Stimulated activated memory B cell treated with anti-CD40 and anti-IgM and Interleukin-4, amounts not matched to agents 10 μg/mL and 1 μg/mL and 100 μg/mL, for 72 hours (primary cell): ENCODE measurements at regions not wholly inside any gene's neighbourhood (a gene's known extent, or its start where the extent isn't known, plus 50 kb on each side); places are given as distances from the start of the nearest gene placed in this dataset.
"Not testable (repeated sequence)": the region's sequence is repeated elsewhere in the genome, so short reads cannot be mapped to it uniquely, and the experiment has no call there.

ENCODE experiments used
- ATAC-seq: fragments of 150-1000 bp; cut with Tn5 transposase; 2 replicates; pipeline ENCODE4 v1.10.0; 2021
- H3K27ac Mint-ChIP-seq: one replicate; pipeline ENCODE4 v1.8.0; 2022; ENCODE audit warnings: mild to moderate bottlenecking, mixed read lengths
- H3K27me3 Mint-ChIP-seq: one replicate; pipeline ENCODE4 v1.8.0; 2022; ENCODE audit warnings: mixed read lengths
- H3K36me3 Mint-ChIP-seq: one replicate; pipeline ENCODE4 v1.8.0; 2022; ENCODE audit warnings: mixed read lengths
- H3K4me1 Mint-ChIP-seq: one replicate; pipeline ENCODE4 v1.8.0; 2022; ENCODE audit warnings: mixed read lengths
- H3K4me3 Mint-ChIP-seq: one replicate; pipeline ENCODE4 v1.8.0; 2022; ENCODE audit warnings: mild to moderate bottlenecking, moderate library complexity, mixed read lengths
- H3K9me3 Mint-ChIP-seq: one replicate; pipeline ENCODE4 v1.8.0; 2022; ENCODE audit warnings: mixed read lengths

GRCh38 chr6:169014211-169015197 is 239.1 kb downstream of the THBS2 start:
- Mint-ChIP-seq H3K36me3 (peaks cover 5% of the 10 kb centered on the region), H3K4me3 (no peak overlapping the region), H3K27me3 (peaks cover 14% of the 10 kb centered on the region), H3K4me1 (no peaks in the 10 kb centered on the region), H3K9me3 (peaks cover 12% of the 10 kb centered on the region), H3K27ac (no peak overlapping the region)
- ATAC-seq: no peak

DNA sequence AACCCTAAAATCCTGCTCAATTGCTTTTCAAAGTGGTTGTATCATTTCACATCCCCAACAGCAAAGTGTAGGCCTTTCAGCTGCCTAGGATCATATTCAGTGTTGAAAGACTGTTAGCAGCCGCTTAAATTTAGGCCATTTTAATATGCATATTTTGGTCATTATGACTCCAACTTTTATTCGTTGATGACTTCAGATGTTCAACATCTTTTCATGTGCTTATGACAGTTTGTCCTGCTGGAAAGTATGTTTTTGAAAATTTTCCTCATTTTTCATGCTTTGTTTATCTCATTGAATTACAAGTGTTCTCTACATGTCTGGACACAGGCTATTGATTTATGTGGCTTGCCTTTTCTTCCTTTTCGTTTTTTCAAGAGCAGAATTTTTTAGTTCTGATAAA is 244.0 kb downstream of the THBS2 start:
- Mint-ChIP-seq H3K4me1 (no peaks in the 10 kb centered on the region), H3K36me3 (no peaks in the 10 kb centered on the region), H3K4me3 (no peak overlapping the region), H3K27me3 (no peaks in the 10 kb centered on the region), H3K27ac (no peak overlapping the region), H3K9me3 (peaks cover 3% of the 10 kb centered on the region)
- ATAC-seq: no peak

DNA sequence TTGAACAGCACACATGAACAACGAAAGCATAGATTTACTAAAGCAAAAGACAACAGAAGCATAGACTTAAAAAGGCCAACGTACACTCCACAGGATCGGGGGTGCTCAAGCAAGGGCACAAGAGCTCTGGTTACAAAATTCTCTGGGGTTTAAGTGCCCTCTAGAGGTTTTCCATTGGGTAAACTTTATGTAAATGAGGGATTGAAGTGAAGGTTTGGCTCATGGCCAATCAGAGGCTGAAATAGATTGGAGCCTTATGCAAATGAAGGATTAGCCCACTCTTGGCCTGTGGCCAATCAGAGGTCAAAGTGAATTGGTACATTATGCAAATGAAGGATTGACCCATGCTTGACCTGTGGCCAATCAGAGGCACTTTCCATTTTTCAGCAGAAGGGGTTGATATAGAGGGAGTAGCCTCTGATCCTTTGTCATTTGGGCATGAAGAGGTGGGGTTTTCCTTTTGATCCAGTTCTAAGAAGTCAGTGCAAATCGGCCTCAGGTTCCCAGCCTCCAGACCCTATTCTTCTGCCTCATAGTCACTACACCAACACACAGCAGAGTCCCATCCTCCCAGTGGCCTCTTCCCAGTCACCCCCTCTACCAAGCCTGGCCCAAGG is 244.9 kb downstream of the THBS2 start:
- Mint-ChIP-seq H3K4me3 (no peak overlapping the region), H3K36me3 (no peaks in the 10 kb centered on the region), H3K4me1 (no peaks in the 10 kb centered on the region), H3K27ac (no peak overlapping the region), H3K27me3 (no peaks in the 10 kb centered on the region), H3K9me3 (peaks cover under 1% of the 10 kb centered on the region)
- ATAC-seq: no peak

DNA sequence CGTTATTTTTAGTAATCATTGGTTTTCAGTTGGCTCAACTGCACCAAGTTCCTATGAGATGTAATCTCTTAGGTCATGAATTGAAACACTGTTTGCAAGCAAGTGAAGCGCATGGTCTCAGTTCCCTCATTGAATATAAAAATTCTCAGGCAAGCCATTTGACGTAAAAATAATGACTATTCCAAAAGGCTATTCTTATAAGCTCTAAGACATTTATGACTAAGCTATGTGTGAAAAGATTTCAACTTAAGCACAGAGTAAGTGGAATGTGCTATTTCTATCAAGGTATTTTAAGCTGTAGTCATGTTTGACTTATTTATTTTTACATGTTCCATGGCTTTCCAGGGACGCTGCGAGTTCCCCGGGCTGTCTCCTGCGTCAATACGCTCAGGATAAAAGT is 248.5 kb downstream of the THBS2 start:
- no peak overlapping the region for H3K4me3 Mint-ChIP-seq
- H3K9me3 Mint-ChIP-seq: peaks cover 3% of the 10 kb centered on the region
- H3K4me1 Mint-ChIP-seq: no peaks in the 10 kb centered on the region
- ATAC-seq: no peak
- H3K27me3 Mint-ChIP-seq: no peaks in the 10 kb centered on the region
- no peaks in the 10 kb centered on the region for H3K36me3 Mint-ChIP-seq
- H3K27ac Mint-ChIP-seq: no peak overlapping the region

GRCh38 chr6:169000022-169000421 is 253.6 kb downstream of the THBS2 start:
- H3K27ac Mint-ChIP-seq: no peak overlapping the region
- peaks cover 3% of the 10 kb centered on the region for H3K9me3 Mint-ChIP-seq
- H3K4me3 Mint-ChIP-seq: no peak overlapping the region
- H3K36me3 Mint-ChIP-seq: no peaks in the 10 kb centered on the region
- no peaks in the 10 kb centered on the region for H3K27me3 Mint-ChIP-seq
- H3K4me1 Mint-ChIP-seq: no peaks in the 10 kb centered on the region
- no peak for ATAC-seq

DNA sequence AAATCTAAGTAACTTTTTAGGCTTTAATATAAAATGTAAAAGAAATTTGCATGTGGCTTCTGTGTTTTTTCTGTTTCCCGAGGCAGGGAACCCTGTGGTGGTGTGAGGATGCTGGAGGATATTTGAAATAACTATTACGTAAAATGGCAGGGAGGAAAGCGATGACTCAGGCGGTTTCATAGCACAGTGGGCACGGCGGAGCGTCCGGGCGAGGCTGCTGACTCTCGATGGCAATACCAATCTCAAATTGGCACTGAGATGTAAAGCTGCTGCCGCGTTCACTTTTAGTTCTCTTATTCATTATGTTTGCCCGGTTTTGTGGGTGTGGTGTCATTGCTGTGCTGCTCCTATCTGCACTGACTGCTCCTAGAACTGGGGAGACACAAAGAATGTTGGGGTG is 254.3 kb downstream of the THBS2 start:
- H3K4me1 Mint-ChIP-seq: no peaks in the 10 kb centered on the region
- no peaks in the 10 kb centered on the region for H3K27me3 Mint-ChIP-seq
- no peak overlapping the region for H3K27ac Mint-ChIP-seq
- no peak overlapping the region for H3K4me3 Mint-ChIP-seq
- no peak for ATAC-seq
- no peaks in the 10 kb centered on the region for H3K36me3 Mint-ChIP-seq
- peaks cover 3% of the 10 kb centered on the region for H3K9me3 Mint-ChIP-seq

- H3K36me3 Mint-ChIP-seq: no peaks in the 10 kb centered on the region
- no peak overlapping the region for H3K27ac Mint-ChIP-seq
- ATAC-seq: no peak
- H3K4me1 Mint-ChIP-seq: no peaks in the 10 kb centered on the region
- H3K27me3 Mint-ChIP-seq: no peaks in the 10 kb centered on the region
- no peaks in the 10 kb centered on the region for H3K9me3 Mint-ChIP-seq
- H3K4me3 Mint-ChIP-seq: no peak overlapping the region
Observed at GRCh38 chr6:168996356-168996625, 257.4 kb downstream of the THBS2 start.

DNA sequence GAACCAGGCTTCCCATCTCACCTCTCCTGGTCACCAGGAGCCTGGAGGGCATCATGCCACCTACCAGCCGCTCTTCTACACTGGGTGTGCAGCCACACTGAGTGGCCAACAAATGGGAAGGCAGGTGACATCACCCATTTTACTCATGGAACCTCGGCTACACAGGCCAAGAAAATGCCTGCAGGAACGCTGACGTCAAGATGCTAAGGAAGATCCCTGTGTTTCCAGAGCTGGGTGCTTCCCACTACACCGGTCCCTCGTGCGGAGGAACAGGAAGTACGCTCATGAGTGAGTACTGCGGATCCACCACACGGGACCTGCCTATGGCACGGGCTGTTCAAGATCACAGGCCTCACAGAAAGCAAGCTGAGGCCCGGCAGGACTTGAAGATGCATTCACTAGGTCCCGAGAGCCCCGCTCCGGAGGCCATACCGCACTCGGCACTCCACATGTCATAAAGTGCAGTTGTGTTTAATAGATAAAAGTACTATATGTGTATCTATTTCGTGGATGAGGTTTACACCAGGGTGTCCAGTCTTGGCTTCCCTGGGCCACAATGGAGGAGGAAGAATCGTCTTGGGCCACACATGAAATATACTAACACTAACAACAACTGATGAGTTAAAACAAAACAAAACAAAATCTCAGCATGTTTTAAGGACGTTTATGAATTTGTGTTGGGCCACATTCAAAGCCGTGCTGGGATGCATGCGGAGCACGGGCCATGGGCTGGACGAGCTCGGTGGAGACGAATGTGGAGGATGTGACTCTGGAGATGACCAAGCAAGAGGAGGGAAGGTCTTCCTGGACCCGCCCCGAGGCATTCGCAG is 257.9 kb downstream of the THBS2 start:
- H3K27me3 Mint-ChIP-seq: no peaks in the 10 kb centered on the region
- no peak overlapping the region for H3K27ac Mint-ChIP-seq
- H3K4me3 Mint-ChIP-seq: no peak overlapping the region
- no peaks in the 10 kb centered on the region for H3K9me3 Mint-ChIP-seq
- ATAC-seq: no peak
- H3K36me3 Mint-ChIP-seq: no peaks in the 10 kb centered on the region
- H3K4me1 Mint-ChIP-seq: no peaks in the 10 kb centered on the region

DNA sequence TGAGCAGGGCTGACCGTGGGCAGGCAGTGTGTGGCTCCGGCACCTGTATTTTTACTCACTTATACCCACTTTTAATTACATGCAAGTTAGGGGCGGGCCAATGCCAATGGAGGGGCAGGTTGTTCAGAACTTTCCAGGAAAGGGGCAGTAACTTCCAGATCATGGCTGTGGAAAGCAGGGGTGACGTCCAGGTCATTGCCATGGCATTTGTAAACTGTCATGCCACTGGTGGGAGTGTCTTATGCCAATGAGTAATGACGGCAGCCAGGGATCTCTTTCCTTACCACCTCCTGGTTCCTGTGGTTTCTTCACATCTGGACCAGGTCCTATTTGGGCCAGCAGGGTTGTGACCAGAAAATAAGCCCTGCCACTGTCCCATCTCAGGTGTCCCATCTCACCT is 258.7 kb downstream of the THBS2 start:
- Mint-ChIP-seq H3K27me3 (no peaks in the 10 kb centered on the region), H3K36me3 (no peaks in the 10 kb centered on the region), H3K4me3 (no peak overlapping the region), H3K4me1 (no peaks in the 10 kb centered on the region), H3K9me3 (no peaks in the 10 kb centered on the region), H3K27ac (no peak overlapping the region)
- no peak for ATAC-seq

- no peak overlapping the region for H3K27ac Mint-ChIP-seq
- no peaks in the 10 kb centered on the region for H3K36me3 Mint-ChIP-seq
- no peak overlapping the region for H3K4me3 Mint-ChIP-seq
- no peaks in the 10 kb centered on the region for H3K4me1 Mint-ChIP-seq
- H3K27me3 Mint-ChIP-seq: no peaks in the 10 kb centered on the region
- H3K9me3 Mint-ChIP-seq: no peaks in the 10 kb centered on the region
- no peak for ATAC-seq
Observed at GRCh38 chr6:168992446-168993144, 261.1 kb downstream of the THBS2 start.

DNA sequence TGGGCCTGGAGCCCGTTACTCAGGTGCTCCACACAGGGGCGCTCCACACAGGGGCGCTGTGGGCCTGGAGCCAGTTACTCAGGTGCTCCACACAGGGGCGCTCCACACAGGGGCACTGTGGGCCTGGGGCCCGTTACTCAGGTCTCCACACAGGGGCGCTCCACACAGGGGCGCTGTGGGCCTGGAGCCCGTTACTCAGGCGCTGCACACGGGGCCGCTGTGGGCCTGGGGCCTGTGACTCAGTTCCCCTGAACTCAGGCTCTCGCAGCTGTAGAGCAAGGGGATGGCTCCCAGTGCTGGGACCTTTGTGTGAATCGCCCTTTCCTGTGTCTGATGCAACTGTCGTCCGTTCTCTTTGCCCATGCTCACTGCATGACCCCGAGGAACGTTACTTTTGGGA is 262.0 kb downstream of the THBS2 start:
- H3K4me1 Mint-ChIP-seq, H3K27ac Mint-ChIP-seq, H3K36me3 Mint-ChIP-seq, H3K27me3 Mint-ChIP-seq, H3K9me3 Mint-ChIP-seq, ATAC-seq, H3K4me3 Mint-ChIP-seq: not testable (repeated sequence)

GRCh38 chr6:168990019-168990751 is 263.5 kb downstream of the THBS2 start:
- Mint-ChIP-seq H3K27ac (no peak overlapping the region), H3K9me3 (no peaks in the 10 kb centered on the region), H3K27me3 (no peaks in the 10 kb centered on the region), H3K36me3 (no peaks in the 10 kb centered on the region), H3K4me1 (no peaks in the 10 kb centered on the region), H3K4me3 (no peak overlapping the region)
- ATAC-seq: no peak

DNA sequence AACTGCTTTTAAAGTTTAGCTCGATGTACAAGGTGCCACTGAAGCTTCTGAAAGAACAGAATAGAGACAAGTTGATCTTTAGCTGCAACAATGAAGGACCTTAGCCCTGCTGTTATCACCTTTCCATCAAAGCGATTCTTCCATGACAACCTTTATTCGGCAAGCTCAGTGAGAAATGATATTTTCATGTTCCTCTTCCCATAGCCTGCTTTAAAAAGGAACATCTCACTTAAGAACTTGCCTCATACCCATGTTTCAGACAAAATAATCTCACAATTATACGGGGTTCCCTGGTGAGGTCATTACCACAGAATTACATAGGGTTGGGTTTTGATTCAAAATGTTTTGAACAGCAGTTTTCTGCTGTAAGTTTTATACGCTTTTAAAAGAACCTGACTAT is 264.2 kb downstream of the THBS2 start:
- no peak overlapping the region for H3K27ac Mint-ChIP-seq
- H3K4me3 Mint-ChIP-seq: no peak overlapping the region
- H3K4me1 Mint-ChIP-seq: no peaks in the 10 kb centered on the region
- no peaks in the 10 kb centered on the region for H3K27me3 Mint-ChIP-seq
- ATAC-seq: no peak
- no peaks in the 10 kb centered on the region for H3K9me3 Mint-ChIP-seq
- no peaks in the 10 kb centered on the region for H3K36me3 Mint-ChIP-seq

GRCh38 chr6:168988801-168989200 is 264.8 kb downstream of the THBS2 start:
- H3K4me3 Mint-ChIP-seq: no peak overlapping the region
- no peaks in the 10 kb centered on the region for H3K27me3 Mint-ChIP-seq
- no peaks in the 10 kb centered on the region for H3K36me3 Mint-ChIP-seq
- H3K9me3 Mint-ChIP-seq: no peaks in the 10 kb centered on the region
- H3K27ac Mint-ChIP-seq: no peak overlapping the region
- H3K4me1 Mint-ChIP-seq: no peaks in the 10 kb centered on the region
- no peak for ATAC-seq

GRCh38 chr6:168988280-168988679 is 265.4 kb downstream of the THBS2 start:
- H3K9me3 Mint-ChIP-seq: no peaks in the 10 kb centered on the region
- no peaks in the 10 kb centered on the region for H3K36me3 Mint-ChIP-seq
- no peaks in the 10 kb centered on the region for H3K4me1 Mint-ChIP-seq
- no peak for ATAC-seq
- no peaks in the 10 kb centered on the region for H3K27me3 Mint-ChIP-seq
- H3K4me3 Mint-ChIP-seq: no peak overlapping the region
- no peak overlapping the region for H3K27ac Mint-ChIP-seq
